ENCODE measurements at regions not wholly inside any gene's neighbourhood (a gene's known extent, or its start where the extent isn't known, plus 50 kb on each side); places are given as distances from the start of the nearest gene placed in this dataset.
"Not testable (repeated sequence)": the region's sequence is repeated elsewhere in the genome, so short reads cannot be mapped to it uniquely, and the experiment has no call there.

GRCh38 chr6:86707545-86708120, 229.7 kb upstream of the HTR1E start:
- DNase-seq (no peak), ATAC-seq (no peak)
- H3K4me3 Mint-ChIP-seq, result no peak overlapping the region
- no peaks in the 10 kb centered on the region for H3K4me1 Mint-ChIP-seq
- H3K27me3 Mint-ChIP-seq, result no peaks in the 10 kb centered on the region
- peaks cover 15 to 22% of the 10 kb centered on the region in 2 donors for H3K9me3 Mint-ChIP-seq
- peak overlapping the region in 1 of 2 donors; percentile 36 for H3K27ac Mint-ChIP-seq

DNA sequence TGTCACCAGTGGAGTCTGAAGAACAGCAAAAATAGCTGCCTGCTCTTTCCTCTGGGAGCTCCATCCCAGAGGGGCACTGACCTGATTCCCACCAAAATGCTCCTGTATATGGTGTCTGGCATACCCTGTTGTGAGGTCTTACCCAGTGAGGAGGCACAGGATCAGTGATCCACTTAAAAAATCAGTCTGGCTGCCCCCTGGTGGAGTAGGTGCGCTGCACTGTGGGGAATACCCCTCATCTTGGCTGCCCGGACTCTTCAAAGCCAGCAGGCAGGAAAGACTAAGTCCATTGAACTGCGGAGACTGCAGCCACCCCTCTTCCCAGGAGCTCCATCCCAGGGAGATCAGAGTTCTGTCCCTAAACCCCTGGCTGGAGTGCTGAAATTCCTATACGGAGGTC, 230.9 kb upstream of the HTR1E start:
- H3K9me3 Mint-ChIP-seq, result peaks cover 15 to 28% of the 10 kb centered on the region in 2 donors

GRCh38 chr6:86701228-86701627, 236.1 kb upstream of the HTR1E start:
- not testable (repeated sequence) for DNase-seq, H3K4me3 Mint-ChIP-seq, H3K27me3 Mint-ChIP-seq, H3K27ac Mint-ChIP-seq, H3K4me1 Mint-ChIP-seq, ATAC-seq
- H3K9me3 Mint-ChIP-seq, result peaks cover 12 to 28% of the 10 kb centered on the region in 2 donors

More for the DNA sequence above, 230.9 kb upstream of the HTR1E start:
- DNase-seq (no peak), ATAC-seq (no peak)
- Mint-ChIP-seq H3K4me3 (no peak overlapping the region), H3K27me3 (no peaks in the 10 kb centered on the region), H3K27ac (no peak overlapping the region), H3K4me1 (no peaks in the 10 kb centered on the region)

DNA sequence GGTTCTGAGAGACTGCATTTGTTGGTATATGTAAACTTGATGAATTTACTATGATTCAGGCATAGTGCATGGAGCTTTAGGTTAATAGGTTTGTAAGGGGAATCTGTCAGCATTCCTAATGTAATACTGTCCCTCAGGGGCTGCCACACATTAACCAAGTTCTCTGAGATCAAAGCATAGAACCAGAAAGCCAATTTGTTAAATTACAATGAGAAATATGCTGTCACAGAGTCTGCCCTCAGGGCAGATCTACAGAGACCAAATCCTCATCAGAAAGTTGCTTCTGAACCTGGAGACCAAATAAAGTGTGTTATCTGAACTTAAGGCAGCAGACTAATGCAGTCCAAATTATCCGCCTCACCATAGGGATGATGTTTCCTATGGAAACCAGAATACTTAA, 250.8 kb upstream of the HTR1E start:
- Mint-ChIP-seq H3K4me3 (no peak overlapping the region), H3K27ac (no peak overlapping the region), H3K9me3 (peaks cover 5 to 8% of the 10 kb centered on the region in 2 donors), H3K4me1 (no peaks in the 10 kb centered on the region), H3K27me3 (no peaks in the 10 kb centered on the region)
- ATAC-seq (no peak), DNase-seq (no peak)

GRCh38 chr6:86685230-86685797, 252.0 kb upstream of the HTR1E start:
- peaks cover 8 to 14% of the 10 kb centered on the region in 2 donors for H3K9me3 Mint-ChIP-seq
- no peaks in the 10 kb centered on the region for H3K27me3 Mint-ChIP-seq
- no peak for DNase-seq
- no peak for ATAC-seq
- H3K4me1 Mint-ChIP-seq, result no peaks in the 10 kb centered on the region
- H3K27ac Mint-ChIP-seq, result no peak overlapping the region
- H3K4me3 Mint-ChIP-seq, result no peak overlapping the region

DNA sequence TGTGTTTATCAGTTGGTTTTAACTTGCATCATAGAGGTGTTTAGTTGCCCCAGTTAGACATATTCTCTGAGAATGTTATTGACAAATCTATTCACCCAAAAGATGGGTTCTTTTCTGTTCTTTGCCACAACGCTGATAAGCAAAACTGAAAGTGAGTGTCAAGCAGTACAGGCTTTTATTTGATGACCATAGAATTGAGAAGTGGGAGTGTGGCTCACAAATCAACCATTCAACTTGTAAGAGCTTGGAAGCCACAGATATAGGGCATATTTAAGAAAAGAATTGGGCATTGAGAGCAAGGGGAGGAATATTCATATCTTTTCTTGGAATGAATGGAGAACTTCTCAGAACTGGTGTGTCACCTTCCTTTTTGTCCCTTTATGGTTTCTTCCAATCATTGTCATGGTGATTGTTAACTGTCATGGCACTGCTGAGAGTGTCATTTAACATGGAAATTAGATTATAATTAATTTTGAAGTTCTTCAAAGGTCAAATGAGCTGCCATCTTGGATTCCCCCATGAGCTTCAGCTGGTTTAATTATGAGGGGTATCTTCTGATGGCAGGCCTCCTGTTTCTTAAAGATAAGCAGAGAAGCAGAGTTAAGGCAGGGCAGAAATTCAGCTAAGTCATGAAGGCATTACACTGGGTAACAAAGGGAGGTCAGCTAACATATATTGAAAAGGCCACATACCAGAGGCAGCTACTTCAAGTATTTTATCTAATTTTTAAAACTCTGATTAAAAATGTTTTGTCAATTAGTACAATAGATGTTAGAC, 254.0 kb upstream of the HTR1E start:
- Mint-ChIP-seq H3K27me3 (no peaks in the 10 kb centered on the region), H3K4me1 (no peaks in the 10 kb centered on the region), H3K4me3 (no peak overlapping the region), H3K27ac (no peak overlapping the region), H3K9me3 (peaks cover 4 to 14% of the 10 kb centered on the region in 2 donors)
- DNase-seq, result no peak
- ATAC-seq, result no peak

DNA sequence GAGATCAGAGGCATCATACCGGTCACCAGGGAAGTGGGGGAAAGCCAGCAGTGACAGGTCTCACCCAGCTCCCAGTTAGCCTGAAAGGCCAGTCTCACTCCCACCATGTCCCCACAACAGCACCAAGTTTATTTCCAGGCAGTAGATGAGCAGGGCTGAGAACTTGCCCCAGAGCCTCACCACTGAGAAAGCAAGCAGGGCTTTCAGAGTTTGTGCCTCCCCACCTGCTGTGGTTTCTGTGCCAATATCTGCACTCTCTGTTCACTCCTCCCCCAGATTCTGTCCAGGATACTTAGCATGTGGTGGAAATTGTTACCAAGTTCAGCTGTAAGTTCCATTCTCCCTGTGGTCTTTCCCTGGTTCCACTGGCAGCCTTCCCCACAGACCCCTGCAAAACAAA, 255.0 kb upstream of the HTR1E start:
- ATAC-seq, result no peak
- Mint-ChIP-seq H3K9me3 (peaks cover 0 to 14% of the 10 kb centered on the region in 2 donors), H3K27me3 (no peaks in the 10 kb centered on the region), H3K4me3 (no peak overlapping the region), H3K4me1 (no peaks in the 10 kb centered on the region), H3K27ac (no peak overlapping the region)
- no peak for DNase-seq

- ATAC-seq, H3K4me3 Mint-ChIP-seq, H3K27me3 Mint-ChIP-seq, DNase-seq, H3K27ac Mint-ChIP-seq, H3K4me1 Mint-ChIP-seq: not testable (repeated sequence)
- peaks cover 0 to 14% of the 10 kb centered on the region in 2 donors for H3K9me3 Mint-ChIP-seq
These were observed 256.2 kb upstream of the HTR1E start for GRCh38 chr6:86681140-86681539.

DNA sequence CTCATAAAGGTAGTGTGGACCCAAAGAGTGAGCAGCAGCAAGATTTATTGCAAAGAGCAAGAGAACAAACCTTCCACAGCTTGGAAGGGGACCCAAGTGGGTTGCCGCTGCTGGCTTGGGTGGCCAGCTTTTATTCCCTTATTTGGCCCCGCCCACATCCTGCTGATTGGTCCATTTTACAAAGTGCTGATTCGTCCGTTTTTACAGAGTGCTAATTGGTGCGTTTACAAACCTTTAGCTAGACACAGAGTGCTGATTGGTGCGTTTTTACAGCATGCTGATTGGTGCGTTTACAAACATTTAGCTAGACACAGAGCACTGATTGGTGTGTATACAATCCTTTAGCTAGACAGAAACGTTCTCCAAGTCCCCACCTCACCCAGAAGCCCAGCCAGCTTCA, 265.2 kb upstream of the HTR1E start:
- H3K27ac Mint-ChIP-seq, H3K4me1 Mint-ChIP-seq, ATAC-seq, DNase-seq, H3K27me3 Mint-ChIP-seq, H3K4me3 Mint-ChIP-seq: not testable (repeated sequence)
- H3K9me3 Mint-ChIP-seq, result peaks cover 20 to 43% of the 10 kb centered on the region in 2 donors

DNA sequence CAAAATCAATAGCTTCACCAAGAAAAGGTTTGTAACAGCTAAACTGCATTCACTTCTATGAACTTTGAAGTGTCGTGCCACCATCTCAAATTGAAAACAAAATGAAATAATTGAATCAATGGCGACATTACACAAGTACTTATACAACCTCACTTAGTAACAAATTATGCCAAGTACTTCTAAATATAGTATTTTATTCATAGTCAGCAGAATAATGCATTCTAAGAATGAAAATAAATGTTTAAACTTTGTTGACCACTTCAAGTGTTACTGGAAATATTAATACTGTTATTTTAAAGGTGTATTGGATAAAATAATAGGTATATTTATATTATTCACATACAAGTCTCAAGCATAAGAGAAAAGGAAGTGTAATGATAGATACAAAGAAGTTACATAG, 280.1 kb upstream of the HTR1E start:
- DNase-seq (no peak), ATAC-seq (no peak)
- Mint-ChIP-seq H3K9me3 (peaks cover 5 to 25% of the 10 kb centered on the region in 2 donors), H3K4me3 (no peak overlapping the region), H3K27ac (no peak overlapping the region), H3K27me3 (no peaks in the 10 kb centered on the region), H3K4me1 (no peaks in the 10 kb centered on the region)

GRCh38 chr6:86629123-86629522, 308.2 kb upstream of the HTR1E start:
- no peaks in the 10 kb centered on the region for H3K4me1 Mint-ChIP-seq
- ATAC-seq (no peak), DNase-seq (no peak)
- H3K4me3 Mint-ChIP-seq, result no peak overlapping the region
- peaks cover 0 to 9% of the 10 kb centered on the region in 2 donors for H3K9me3 Mint-ChIP-seq
- H3K27me3 Mint-ChIP-seq, result no peaks in the 10 kb centered on the region
- no peak overlapping the region for H3K27ac Mint-ChIP-seq

DNA sequence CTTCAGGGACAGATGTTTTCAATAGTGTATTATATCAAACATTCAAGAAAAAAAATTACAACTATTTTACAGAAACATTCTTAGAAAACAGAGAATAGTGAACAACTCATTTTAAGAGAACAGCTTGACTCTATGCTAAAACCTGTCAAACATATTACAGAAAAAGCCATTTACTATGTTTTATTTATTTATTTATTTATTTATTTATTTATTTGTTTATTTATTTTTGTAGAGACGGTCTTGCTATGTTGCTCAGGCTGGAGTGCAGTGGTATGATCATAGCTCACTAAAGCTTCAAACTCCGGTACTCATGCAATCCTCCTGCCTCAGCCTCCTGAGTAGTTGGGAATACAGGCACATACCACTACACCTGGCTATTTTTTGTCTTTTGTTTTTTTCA, 317.9 kb upstream of the HTR1E start:
- H3K4me3 Mint-ChIP-seq, result no peak overlapping the region
- no peaks in the 10 kb centered on the region for H3K4me1 Mint-ChIP-seq
- H3K9me3 Mint-ChIP-seq, result peaks cover 16 to 17% of the 10 kb centered on the region in 2 donors
- DNase-seq (no peak), ATAC-seq (no peak)
- no peaks in the 10 kb centered on the region for H3K27me3 Mint-ChIP-seq
- no peak overlapping the region for H3K27ac Mint-ChIP-seq

- DNase-seq (no peak), ATAC-seq (no peak)
- Mint-ChIP-seq H3K4me1 (no peaks in the 10 kb centered on the region), H3K9me3 (peaks cover 5 to 6% of the 10 kb centered on the region in 2 donors), H3K27me3 (no peaks in the 10 kb centered on the region), H3K4me3 (no peak overlapping the region), H3K27ac (no peak overlapping the region)
These were observed 322.0 kb upstream of the HTR1E start for GRCh38 chr6:86615299-86615698.

DNA sequence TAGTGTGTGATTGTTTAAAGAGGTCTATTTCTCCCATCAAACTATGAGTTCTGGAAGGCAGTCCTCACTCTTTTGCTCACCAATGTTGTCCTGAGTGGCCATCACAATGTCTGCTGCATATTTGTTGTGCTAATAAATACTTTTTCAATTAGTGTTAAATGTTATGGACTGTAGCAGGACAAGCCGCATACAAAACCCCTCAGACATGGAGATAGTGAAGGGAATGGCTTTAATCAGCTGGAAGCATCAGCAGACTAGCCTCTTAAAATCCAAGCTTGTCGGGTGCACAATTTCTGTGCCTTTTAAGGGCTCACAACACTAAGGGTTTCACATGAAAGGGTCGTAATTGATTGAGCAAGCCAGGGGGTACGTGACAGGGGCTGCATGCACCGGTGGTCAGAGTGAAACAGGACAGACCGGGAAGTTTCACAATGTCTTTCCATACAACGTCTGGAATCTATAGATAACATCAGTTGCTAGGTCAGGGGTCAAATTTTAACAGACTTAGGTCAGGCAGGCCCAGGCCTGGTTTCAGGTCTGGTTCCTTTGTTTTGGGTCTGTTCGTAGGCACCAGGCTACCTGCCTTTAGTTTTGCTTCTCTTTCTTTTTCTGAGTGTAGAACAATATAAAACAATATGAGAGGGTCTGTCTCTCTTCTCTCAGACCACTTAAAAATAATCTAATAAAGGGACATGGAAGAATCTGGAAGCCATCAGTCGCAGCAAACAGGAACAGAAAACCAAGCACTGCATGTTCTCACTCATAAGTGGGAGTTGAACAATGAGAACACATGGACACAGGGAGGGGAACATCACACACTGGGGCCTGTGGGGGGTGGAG, 327.6 kb upstream of the HTR1E start:
- Mint-ChIP-seq H3K9me3 (peaks cover 5 to 6% of the 10 kb centered on the region in 2 donors), H3K27ac (no peak overlapping the region), H3K4me1 (no peaks in the 10 kb centered on the region), H3K27me3 (no peaks in the 10 kb centered on the region), H3K4me3 (no peak overlapping the region)
- DNase-seq, result no peak
- ATAC-seq, result no peak

GRCh38 chr6:86603364-86603763, 334.0 kb upstream of the HTR1E start:
- H3K4me1 Mint-ChIP-seq, H3K4me3 Mint-ChIP-seq, DNase-seq, ATAC-seq, H3K27ac Mint-ChIP-seq, H3K27me3 Mint-ChIP-seq: not testable (repeated sequence)
- H3K9me3 Mint-ChIP-seq, result peaks cover 0 to 19% of the 10 kb centered on the region in 2 donors

Data from stimulated activated naive CD8-positive, alpha-beta T cell treated with anti-CD3 and anti-CD28 coated beads, Interleukin-15, amount 100 ng/mL, for 72 hours (primary cell).